AG09319 (cell line): ENCODE measurements at regions not wholly inside any gene's neighbourhood (a gene's known extent, or its start where the extent isn't known, plus 50 kb on each side); places are given as distances from the start of the nearest gene placed in this dataset.

Experiments used
- DNase-seq: peaks from one replicate; pipeline ENCODE4 v3.0.0-alpha.2; 2010; ENCODE audit warnings: low read depth; ENCODE audit errors: extremely low read depth
- CTCF ChIP-seq: IDR thresholded peaks from 2 replicates; pipeline ENCODE4 v1.5.1; 2011; ENCODE audit warnings: low read depth, mild to moderate bottlenecking, inconsistent platforms, low read length, moderate library complexity

- no peak for TF ChIP-seq CTCF
- no peak for DNase-seq
These were observed 249.4 kb downstream of the NPR3 start for GRCh38 chr5:32960340-32961058.

DNA sequence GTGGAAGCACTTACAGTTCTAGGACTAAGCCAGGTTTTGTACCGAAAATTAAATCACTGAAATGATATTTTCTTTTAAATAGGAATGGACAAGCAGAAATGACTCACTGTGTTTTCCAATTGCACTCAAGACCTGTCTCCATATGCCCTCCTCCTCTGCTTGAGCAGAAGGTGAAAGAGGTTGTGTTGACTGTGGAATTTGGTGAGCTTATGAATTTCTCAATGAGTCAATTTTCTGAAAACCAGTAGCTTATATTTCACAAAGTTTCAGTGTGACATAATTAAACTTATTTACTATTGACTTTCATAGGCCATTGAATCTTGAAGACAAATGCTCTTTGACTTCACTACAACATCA is 249.9 kb downstream of the NPR3 start:
- no peak for TF ChIP-seq CTCF
- DNase-seq, result no peak

DNA sequence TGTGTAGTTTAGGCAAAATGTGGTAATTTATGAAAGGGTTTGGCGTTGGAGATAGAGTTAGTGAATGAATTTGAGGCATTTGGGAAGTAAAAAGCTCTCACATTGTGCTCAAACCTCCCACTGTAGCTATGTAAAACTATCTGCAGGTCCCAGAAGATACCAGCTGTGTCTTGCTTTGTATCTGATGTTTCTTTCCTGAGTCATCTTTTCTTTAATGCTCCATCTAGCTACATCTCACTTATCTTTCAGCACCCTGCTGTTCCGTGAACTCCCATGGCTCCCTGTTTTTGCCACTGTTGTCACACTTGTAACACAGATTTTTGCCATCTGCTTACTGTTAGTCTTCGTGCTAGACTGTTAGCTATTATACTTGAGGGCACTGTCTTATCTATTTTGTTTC is 253.1 kb downstream of the NPR3 start:
- no peak for DNase-seq
- no peak for TF ChIP-seq CTCF

DNA sequence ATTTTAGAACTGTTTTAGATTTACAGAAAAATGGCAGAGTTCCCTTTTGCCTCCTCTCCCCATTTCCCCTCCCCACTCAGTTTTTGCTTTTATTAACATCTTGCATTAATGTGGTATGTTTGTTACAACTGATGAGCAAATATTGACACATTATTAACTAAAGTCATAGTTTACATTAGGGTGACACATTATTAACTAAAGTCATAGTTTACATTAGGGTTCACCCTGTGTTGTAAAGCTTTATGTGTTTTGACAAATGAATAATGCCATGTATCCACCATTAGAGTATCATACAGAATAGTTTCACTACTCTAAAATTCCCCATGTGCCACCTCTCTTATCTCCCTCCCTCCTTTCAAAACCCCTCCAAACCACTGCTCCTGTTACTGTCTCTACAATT is 262.5 kb downstream of the NPR3 start:
- no peak for TF ChIP-seq CTCF
- DNase-seq, result no peak

- no peak for TF ChIP-seq CTCF
- DNase-seq, result no peak
These were observed 264.7 kb downstream of the NPR3 start for GRCh38 chr5:32975656-32976375.

GRCh38 chr5:32981061-32981460 is 269.9 kb downstream of the NPR3 start:
- DNase-seq, result no peak
- TF ChIP-seq CTCF, result no peak

- no peak for DNase-seq
These were observed 273.9 kb downstream of the NPR3 start for GRCh38 chr5:32984851-32985610.

More at GRCh38 chr5:32984851-32985610, 273.9 kb downstream of the NPR3 start:
- TF ChIP-seq CTCF, result no peak
